ENCODE measurements at regions not wholly inside any gene's neighbourhood (a gene's known extent, or its start where the extent isn't known, plus 50 kb on each side); places are given as distances from the start of the nearest gene placed in this dataset.

GRCh38 chr21:38976900-38977299, 171.2 kb downstream of the ETS2 start:
- TF ChIP-seq CTCF (conservative IDR thresholded peaks at IDR 0.05), result no peak
- TF ChIP-seq EZH2 (IDR thresholded peaks at IDR 0.05; ENCODE audit: low read depth), result no peak

Data from PC-9 (cell line).